ENCODE measurements at regions not wholly inside any gene's neighbourhood (a gene's known extent, or its start where the extent isn't known, plus 50 kb on each side); places are given as distances from the start of the nearest gene placed in this dataset.

GRCh38 chr5:143871672-143872071 is 59.7 kb downstream of the HMHB1 start:
- TF ChIP-seq EZH2 (IDR thresholded peaks at IDR 0.05) (no peak), POLR2AphosphoS5 (IDR thresholded peaks at IDR 0.05; ENCODE audit: borderline replicate concordance, low read depth, low read length) (no peak), FOXP2 (optimal IDR thresholded peaks at IDR 0.05; ENCODE audit: control extremely low read depth, extremely low read length, insufficient read depth) (no peak)
